ENCODE measurements at regions not wholly inside any gene's neighbourhood (a gene's known extent, or its start where the extent isn't known, plus 50 kb on each side); places are given as distances from the start of the nearest gene placed in this dataset.

GRCh38 chr2:23122681-23123215 is 262.2 kb upstream of the KLHL29 start:
- no peak for DNase-seq

- no peak for DNase-seq
These were observed 261.3 kb upstream of the KLHL29 start for GRCh38 chr2:23123686-23124085.

- DNase-seq, result no peak
These were observed 260.7 kb upstream of the KLHL29 start for GRCh38 chr2:23124214-23124750.

- DNase-seq, result no peak
These were observed 257.5 kb upstream of the KLHL29 start for GRCh38 chr2:23127465-23127864.

GRCh38 chr2:23128684-23129292 is 256.2 kb upstream of the KLHL29 start:
- no peak for DNase-seq

- DNase-seq, result no peak
These were observed 253.9 kb upstream of the KLHL29 start for GRCh38 chr2:23131066-23131575.

- no peak for DNase-seq
These were observed 253.0 kb upstream of the KLHL29 start for GRCh38 chr2:23132000-23132399.

GRCh38 chr2:23132823-23133595 is 252.0 kb upstream of the KLHL29 start:
- no peak for DNase-seq

- no peak for DNase-seq
These were observed 250.3 kb upstream of the KLHL29 start for GRCh38 chr2:23134726-23135125.

GRCh38 chr2:23135481-23136100 is 249.4 kb upstream of the KLHL29 start:
- no peak for DNase-seq

GRCh38 chr2:23137166-23137565 is 247.8 kb upstream of the KLHL29 start:
- DNase-seq, result peak; percentile 6

- no peak for DNase-seq
These were observed 246.3 kb upstream of the KLHL29 start for GRCh38 chr2:23138701-23139100.

GRCh38 chr2:23145460-23145859 is 239.5 kb upstream of the KLHL29 start:
- DNase-seq, result no peak

GRCh38 chr2:23146011-23146410 is 239.0 kb upstream of the KLHL29 start:
- peak; percentile 2 for DNase-seq

- no peak for DNase-seq
These were observed 236.6 kb upstream of the KLHL29 start for GRCh38 chr2:23148342-23148741.

GRCh38 chr2:23149777-23150176 is 235.2 kb upstream of the KLHL29 start:
- no peak for DNase-seq

- no peak for DNase-seq
These were observed 231.5 kb upstream of the KLHL29 start for GRCh38 chr2:23153484-23153883.

- DNase-seq, result no peak
These were observed 230.0 kb upstream of the KLHL29 start for GRCh38 chr2:23155022-23155421.

GRCh38 chr2:23157812-23158211 is 227.2 kb upstream of the KLHL29 start:
- DNase-seq, result no peak

GRCh38 chr2:23158306-23158705 is 226.7 kb upstream of the KLHL29 start:
- DNase-seq, result no peak

- DNase-seq, result no peak
These were observed 225.1 kb upstream of the KLHL29 start for GRCh38 chr2:23159746-23160405.

- DNase-seq, result no peak
These were observed 220.8 kb upstream of the KLHL29 start for GRCh38 chr2:23164173-23164572.

GRCh38 chr2:23169896-23170295 is 215.1 kb upstream of the KLHL29 start:
- no peak for DNase-seq
